ENCODE measurements at regions not wholly inside any gene's neighbourhood (a gene's known extent, or its start where the extent isn't known, plus 50 kb on each side); places are given as distances from the start of the nearest gene placed in this dataset.
"Not testable (repeated sequence)": the region's sequence is repeated elsewhere in the genome, so short reads cannot be mapped to it uniquely, and the experiment has no call there.

GRCh38 chr5:42179843-42180242 lies 243.4 kb upstream of the GHR start:
- CTCF ChIA-PET; intact Hi-C loops (cut with micrococcal nuclease); H3K4me3 Mint-ChIP-seq; H3K4me1 Mint-ChIP-seq (ENCODE audit: low read depth); H3K27me3 Mint-ChIP-seq; DNase-seq; H3K36me3 Mint-ChIP-seq; POLR2A ChIA-PET; H3K27ac Mint-ChIP-seq: not testable (repeated sequence)
- peaks cover 17% of the 10 kb centered on the region for H3K9me3 Mint-ChIP-seq

GRCh38 chr5:42216904-42217303 lies 206.3 kb upstream of the GHR start:
- H3K27me3 Mint-ChIP-seq = no peaks in the 10 kb centered on the region
- intact Hi-C loops (cut with micrococcal nuclease) = no loop called here
- no peak for DNase-seq
- H3K27ac Mint-ChIP-seq = no peak overlapping the region
- H3K36me3 Mint-ChIP-seq = no peaks in the 10 kb centered on the region
- H3K4me1 Mint-ChIP-seq (ENCODE audit: low read depth) = no peaks in the 10 kb centered on the region
- CTCF ChIA-PET = no interaction called here
- POLR2A ChIA-PET = no interaction called here
- no peak overlapping the region for H3K4me3 Mint-ChIP-seq
- no peaks in the 10 kb centered on the region for H3K9me3 Mint-ChIP-seq

GRCh38 chr5:42217791-42218190 lies 205.4 kb upstream of the GHR start:
- ChIA-PET CTCF (no interaction called here), POLR2A (no interaction called here)
- no peak overlapping the region for H3K27ac Mint-ChIP-seq
- DNase-seq = no peak
- no peaks in the 10 kb centered on the region for H3K36me3 Mint-ChIP-seq
- H3K27me3 Mint-ChIP-seq = no peaks in the 10 kb centered on the region
- no peak overlapping the region for H3K4me3 Mint-ChIP-seq
- intact Hi-C loops (cut with micrococcal nuclease) = no loop called here
- H3K4me1 Mint-ChIP-seq (ENCODE audit: low read depth) = no peaks in the 10 kb centered on the region
- no peaks in the 10 kb centered on the region for H3K9me3 Mint-ChIP-seq

GRCh38 chr5:42225009-42225408 lies 198.2 kb upstream of the GHR start:
- Mint-ChIP-seq H3K4me1 (ENCODE audit: low read depth) (no peaks in the 10 kb centered on the region), H3K36me3 (no peaks in the 10 kb centered on the region), H3K9me3 (no peaks in the 10 kb centered on the region), H3K27ac (no peak overlapping the region), H3K27me3 (no peaks in the 10 kb centered on the region), H3K4me3 (no peak overlapping the region)
- no peak for DNase-seq
- intact Hi-C loops (cut with micrococcal nuclease) = no loop called here
- ChIA-PET CTCF (no interaction called here), POLR2A (no interaction called here)

GRCh38 chr5:42228279-42228678 lies 195.0 kb upstream of the GHR start:
- no peak for DNase-seq
- Mint-ChIP-seq H3K9me3 (no peaks in the 10 kb centered on the region), H3K27me3 (peaks cover 7% of the 10 kb centered on the region), H3K4me1 (ENCODE audit: low read depth) (no peaks in the 10 kb centered on the region), H3K4me3 (no peak overlapping the region), H3K27ac (no peak overlapping the region), H3K36me3 (no peaks in the 10 kb centered on the region)
- intact Hi-C loops (cut with micrococcal nuclease) = no loop called here
- POLR2A ChIA-PET = no interaction called here
- CTCF ChIA-PET = no interaction called here

GRCh38 chr5:42230839-42231238 lies 192.4 kb upstream of the GHR start:
- peaks cover 7% of the 10 kb centered on the region for H3K27me3 Mint-ChIP-seq
- H3K4me3 Mint-ChIP-seq = no peak overlapping the region
- intact Hi-C loops (cut with micrococcal nuclease) = no loop called here
- H3K27ac Mint-ChIP-seq = no peak overlapping the region
- no peaks in the 10 kb centered on the region for H3K4me1 Mint-ChIP-seq (ENCODE audit: low read depth)
- no peak for DNase-seq
- H3K9me3 Mint-ChIP-seq = no peaks in the 10 kb centered on the region
- CTCF ChIA-PET = no interaction called here
- POLR2A ChIA-PET = no interaction called here
- no peaks in the 10 kb centered on the region for H3K36me3 Mint-ChIP-seq

- H3K36me3 Mint-ChIP-seq = no peaks in the 10 kb centered on the region
- no peak overlapping the region for H3K4me3 Mint-ChIP-seq
- intact Hi-C loops (cut with micrococcal nuclease) = no loop called here
- H3K27me3 Mint-ChIP-seq = peaks cover 9% of the 10 kb centered on the region
- H3K4me1 Mint-ChIP-seq (ENCODE audit: low read depth) = no peaks in the 10 kb centered on the region
- no peak for DNase-seq
- CTCF ChIA-PET = no interaction called here
- no peak overlapping the region for H3K27ac Mint-ChIP-seq
- no peaks in the 10 kb centered on the region for H3K9me3 Mint-ChIP-seq
- POLR2A ChIA-PET = no interaction called here
Observed at GRCh38 chr5:42235241-42235640, 188.0 kb upstream of the GHR start.

GRCh38 chr5:42235837-42236236 lies 187.4 kb upstream of the GHR start:
- CTCF ChIA-PET = no interaction called here

GRCh38 chr5:42241636-42242035 lies 181.6 kb upstream of the GHR start:
- Mint-ChIP-seq H3K27me3 (peaks cover 2% of the 10 kb centered on the region), H3K4me3 (no peak overlapping the region), H3K27ac (no peak overlapping the region), H3K9me3 (no peaks in the 10 kb centered on the region), H3K4me1 (ENCODE audit: low read depth) (no peaks in the 10 kb centered on the region), H3K36me3 (no peaks in the 10 kb centered on the region)
- ChIA-PET CTCF (interaction anchor here (0.6 kb wide), 1 partner anchor 53 kb away, joined by 3 read pairs; no protein-coding TSS in a partner anchor), POLR2A (no interaction called here)
- intact Hi-C loops (cut with micrococcal nuclease) = no loop called here
- DNase-seq = no peak

More at GRCh38 chr5:42235837-42236236, 187.4 kb upstream of the GHR start:
- Mint-ChIP-seq H3K36me3 (no peaks in the 10 kb centered on the region), H3K4me3 (no peak overlapping the region), H3K27me3 (peaks cover 9% of the 10 kb centered on the region), H3K9me3 (no peaks in the 10 kb centered on the region), H3K4me1 (ENCODE audit: low read depth) (no peaks in the 10 kb centered on the region), H3K27ac (no peak overlapping the region)
- intact Hi-C loops (cut with micrococcal nuclease) = no loop called here
- no peak for DNase-seq
- POLR2A ChIA-PET = no interaction called here

GRCh38 chr5:42242210-42242609 lies 181.0 kb upstream of the GHR start:
- CTCF ChIA-PET = no interaction called here
- Mint-ChIP-seq H3K9me3 (no peaks in the 10 kb centered on the region), H3K4me1 (ENCODE audit: low read depth) (no peaks in the 10 kb centered on the region), H3K27ac (no peak overlapping the region), H3K27me3 (no peaks in the 10 kb centered on the region), H3K4me3 (no peak overlapping the region), H3K36me3 (no peaks in the 10 kb centered on the region)
- POLR2A ChIA-PET = no interaction called here
- no peak for DNase-seq
- intact Hi-C loops (cut with micrococcal nuclease) = no loop called here

GRCh38 chr5:42242881-42243485 lies 180.3 kb upstream of the GHR start:
- ChIA-PET CTCF (no interaction called here), POLR2A (no interaction called here)
- Mint-ChIP-seq H3K36me3 (no peaks in the 10 kb centered on the region), H3K9me3 (no peaks in the 10 kb centered on the region), H3K4me1 (ENCODE audit: low read depth) (no peaks in the 10 kb centered on the region), H3K27me3 (no peaks in the 10 kb centered on the region), H3K27ac (no peak overlapping the region), H3K4me3 (no peak overlapping the region)
- no peak for DNase-seq
- intact Hi-C loops (cut with micrococcal nuclease) = no loop called here

GRCh38 chr5:42252306-42252705 lies 170.9 kb upstream of the GHR start:
- intact Hi-C loops (cut with micrococcal nuclease) = no loop called here
- ChIA-PET CTCF (no interaction called here), POLR2A (no interaction called here)
- Mint-ChIP-seq H3K27me3 (no peaks in the 10 kb centered on the region), H3K27ac (no peak overlapping the region), H3K4me3 (no peak overlapping the region), H3K9me3 (no peaks in the 10 kb centered on the region), H3K36me3 (no peaks in the 10 kb centered on the region), H3K4me1 (ENCODE audit: low read depth) (no peaks in the 10 kb centered on the region)
- DNase-seq = no peak

GRCh38 chr5:42259914-42260313 lies 163.3 kb upstream of the GHR start:
- H3K27ac Mint-ChIP-seq; intact Hi-C loops (cut with micrococcal nuclease); H3K4me3 Mint-ChIP-seq; H3K4me1 Mint-ChIP-seq (ENCODE audit: low read depth); H3K9me3 Mint-ChIP-seq; H3K36me3 Mint-ChIP-seq; H3K27me3 Mint-ChIP-seq; DNase-seq; POLR2A ChIA-PET: not testable (repeated sequence)
- CTCF ChIA-PET = interaction anchor here (1.3 kb wide), 1 partner anchor 12 kb away, joined by 4 read pairs; no protein-coding TSS in a partner anchor

GRCh38 chr5:42267091-42267490 lies 156.1 kb upstream of the GHR start:
- Mint-ChIP-seq H3K9me3 (peaks cover 4% of the 10 kb centered on the region), H3K27ac (no peak overlapping the region), H3K36me3 (no peaks in the 10 kb centered on the region), H3K4me3 (no peak overlapping the region), H3K27me3 (no peaks in the 10 kb centered on the region), H3K4me1 (ENCODE audit: low read depth) (no peaks in the 10 kb centered on the region)
- CTCF ChIA-PET = no interaction called here
- intact Hi-C loops (cut with micrococcal nuclease) = no loop called here
- POLR2A ChIA-PET = no interaction called here
- no peak for DNase-seq

Data from activated CD4-positive, alpha-beta memory T cell treated with anti-CD3 and anti-CD28 coated beads for 36 hours (primary cell).